GM21717 (cell line): ENCODE measurements at regions not wholly inside any gene's neighbourhood (a gene's known extent, or its start where the extent isn't known, plus 50 kb on each side); places are given as distances from the start of the nearest gene placed in this dataset.
A peak's percentile ranks its signal among the peaks of the same experiment; 100 is the strongest.

Source experiments
- ATAC-seq: cut with Tn5 transposase; IDR thresholded peaks from one replicate; pipeline ENCODE4 v1.9.1; 2021; ENCODE audit warnings: mild to moderate bottlenecking, moderate library complexity; ENCODE audit not compliant: unreplicated experiment

DNA sequence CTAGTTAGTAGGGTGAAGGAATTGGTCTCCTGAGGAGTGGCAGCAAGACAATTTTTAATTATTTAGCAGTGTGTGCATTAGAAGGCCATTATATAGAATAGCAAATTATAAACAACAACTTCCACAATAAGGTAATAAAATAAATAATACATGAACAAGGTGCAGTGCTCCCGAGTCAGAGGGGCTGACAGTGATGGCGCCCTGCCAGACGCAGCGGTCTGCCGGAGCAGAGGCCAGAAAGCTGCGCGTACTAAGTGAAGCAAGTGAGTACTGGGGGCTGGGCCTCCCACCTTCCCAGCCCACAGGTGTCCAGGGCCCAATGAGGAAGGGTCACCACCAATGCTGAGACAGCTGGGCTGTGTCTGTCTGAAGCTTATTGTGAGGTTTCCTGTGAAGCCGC, 72.0 kb upstream of the VRK1 start:
- ATAC-seq, result no peak

DNA sequence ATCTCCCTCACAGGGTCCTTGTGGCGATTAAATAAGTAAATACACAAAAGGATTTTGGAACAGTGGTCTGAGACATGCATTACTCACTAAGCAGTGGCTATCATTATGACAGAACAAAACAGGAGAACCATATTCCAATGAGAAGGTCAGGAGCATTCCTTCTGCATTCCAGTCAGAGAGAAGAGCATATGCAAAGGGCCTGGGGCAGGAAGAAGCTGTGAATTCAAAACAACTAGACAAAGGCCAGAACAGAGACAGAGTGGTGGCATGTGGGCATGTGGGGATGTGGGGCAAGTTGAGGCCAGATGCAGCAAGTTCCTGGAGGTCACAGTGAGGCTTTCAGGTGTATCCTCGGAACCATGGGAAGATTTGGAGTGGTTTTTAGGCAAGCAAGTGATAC, 70.1 kb upstream of the VRK1 start:
- no peak for ATAC-seq

DNA sequence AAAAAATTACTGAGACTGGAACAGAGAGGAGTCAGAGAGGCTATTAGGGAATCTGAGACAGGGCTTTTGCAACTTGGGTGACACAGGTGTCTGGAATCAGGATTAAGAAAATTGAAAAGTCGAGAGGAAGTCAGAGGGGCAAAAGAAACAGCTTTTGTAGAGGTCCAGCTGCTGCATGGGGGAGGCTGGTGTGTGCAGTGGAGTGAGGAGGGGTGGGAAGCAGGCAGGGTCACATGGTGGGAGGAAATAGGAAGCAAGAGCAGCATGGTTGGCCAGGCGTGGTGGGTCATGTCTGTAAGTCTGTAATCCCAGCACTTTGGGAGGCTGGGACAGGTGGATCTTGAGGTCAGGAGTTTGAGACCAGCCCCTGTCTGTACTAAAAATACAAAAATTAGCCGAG, 69.7 kb upstream of the VRK1 start:
- no peak for ATAC-seq

DNA sequence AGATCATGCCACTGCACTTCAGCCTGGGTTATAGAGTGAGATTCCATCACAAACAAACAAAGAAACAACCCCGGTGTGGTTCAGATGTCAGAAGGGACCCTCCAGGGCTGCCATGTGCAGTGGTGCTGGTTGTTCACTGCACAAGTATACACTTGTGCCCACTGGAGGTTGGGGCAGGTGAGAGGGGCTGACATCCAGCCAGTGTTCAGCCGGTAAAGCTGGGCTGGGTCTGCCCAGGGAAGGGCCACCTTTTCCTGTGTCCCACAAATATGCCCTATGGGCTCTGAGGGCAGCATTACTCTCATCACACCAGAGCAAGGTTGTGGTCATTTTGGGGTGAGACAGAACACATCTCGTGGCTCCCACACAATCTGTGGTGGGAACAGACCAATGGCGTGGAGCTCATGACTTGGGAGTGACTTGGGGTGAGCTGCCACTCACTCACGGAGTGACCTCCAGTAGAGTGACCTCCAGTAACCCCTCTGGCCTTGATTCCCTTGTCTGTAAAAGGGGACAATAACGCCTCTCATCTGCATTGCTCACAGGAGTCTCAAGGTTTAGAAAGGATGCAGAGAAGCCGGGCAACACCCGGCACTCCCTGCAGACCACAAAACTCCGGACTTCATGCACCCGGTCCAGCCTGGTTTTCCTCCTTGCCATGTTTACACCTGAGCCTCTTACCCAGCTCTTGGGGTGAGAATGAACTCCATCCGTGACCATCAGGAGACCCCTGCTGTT, 69.0 kb upstream of the VRK1 start:
- no peak for ATAC-seq

DNA sequence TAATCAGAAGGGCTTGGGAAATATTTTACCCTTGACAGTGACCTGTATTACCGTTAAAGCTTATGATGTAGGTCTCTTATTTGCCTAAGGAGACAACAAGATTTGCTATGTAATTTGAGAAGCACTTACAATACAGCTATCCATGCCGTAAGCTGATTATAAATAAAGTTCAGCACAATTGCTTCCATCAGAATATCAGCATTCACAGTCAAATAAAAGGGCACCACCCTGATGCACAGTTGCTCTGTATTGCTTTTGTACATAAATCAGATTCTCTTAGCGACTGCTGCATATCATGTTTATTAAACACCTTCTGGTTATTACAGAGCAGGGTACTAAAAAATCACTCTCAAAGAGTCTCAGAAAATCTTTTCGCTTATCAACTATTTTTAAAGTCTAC, 67.3 kb upstream of the VRK1 start:
- no peak for ATAC-seq

DNA sequence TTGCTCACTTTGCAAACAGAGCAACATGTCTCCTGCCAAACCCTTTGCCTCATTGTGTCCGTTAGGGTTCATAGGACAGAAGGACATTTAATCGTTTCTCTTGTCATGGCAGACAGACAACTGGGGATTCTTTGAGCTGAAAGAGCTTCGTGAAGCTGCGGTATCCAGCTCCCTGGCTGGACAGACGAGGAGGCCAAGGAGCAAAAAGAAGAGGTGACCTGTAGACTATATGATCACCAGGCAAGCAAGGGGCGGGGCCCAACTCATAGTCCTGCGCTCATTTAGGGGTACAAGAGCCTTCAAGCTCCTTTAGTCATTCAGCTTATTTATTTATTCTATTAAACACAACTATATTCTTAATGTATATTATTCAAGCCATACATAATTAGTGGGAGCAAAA, 66.8 kb upstream of the VRK1 start:
- ATAC-seq, result no peak

DNA sequence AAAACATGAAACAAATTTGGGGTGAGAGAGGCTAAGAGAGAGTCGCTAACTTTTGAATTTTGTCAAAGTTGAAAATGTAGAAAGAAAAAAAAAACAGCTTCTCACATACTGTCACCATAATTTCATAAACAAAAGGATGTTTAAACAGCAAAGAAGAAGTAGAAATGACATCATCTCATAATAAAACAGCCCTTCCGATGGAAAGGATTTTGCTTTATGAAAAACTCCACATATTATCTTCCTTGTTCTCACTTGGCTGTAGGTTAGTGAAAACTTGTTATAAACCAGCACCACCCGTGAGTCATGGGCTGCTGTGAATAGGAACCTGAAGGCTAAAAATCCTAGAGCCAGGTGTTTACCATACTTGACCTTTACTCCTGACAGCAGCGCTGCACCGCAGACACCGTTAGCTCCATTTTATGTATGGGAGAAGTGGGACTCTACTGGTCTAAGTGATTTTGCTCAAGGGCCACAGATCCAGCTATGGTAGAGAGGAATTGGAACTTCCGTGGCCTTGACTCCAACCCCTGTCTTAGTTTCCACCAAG, 63.0 kb upstream of the VRK1 start:
- no peak for ATAC-seq

DNA sequence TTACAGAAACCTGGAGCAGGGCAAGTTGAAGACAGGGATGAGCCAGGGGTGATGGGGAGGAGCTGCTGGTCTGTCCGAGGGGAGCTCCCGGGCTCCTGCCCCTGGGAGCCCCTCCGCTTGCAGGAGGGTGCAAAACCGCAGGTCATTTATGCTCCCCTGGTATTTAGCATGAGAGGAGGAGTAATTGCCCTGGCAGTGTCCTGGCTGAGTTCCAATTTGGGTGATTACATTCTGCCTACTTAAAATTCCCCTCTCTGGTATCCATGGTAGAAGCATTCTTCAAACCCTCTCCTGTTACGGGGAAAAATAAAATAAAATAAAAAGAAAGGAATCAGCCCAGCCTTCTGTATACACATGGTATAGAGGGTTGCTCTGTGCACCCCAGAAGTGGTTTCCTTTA, 61.7 kb upstream of the VRK1 start:
- no peak for ATAC-seq

DNA sequence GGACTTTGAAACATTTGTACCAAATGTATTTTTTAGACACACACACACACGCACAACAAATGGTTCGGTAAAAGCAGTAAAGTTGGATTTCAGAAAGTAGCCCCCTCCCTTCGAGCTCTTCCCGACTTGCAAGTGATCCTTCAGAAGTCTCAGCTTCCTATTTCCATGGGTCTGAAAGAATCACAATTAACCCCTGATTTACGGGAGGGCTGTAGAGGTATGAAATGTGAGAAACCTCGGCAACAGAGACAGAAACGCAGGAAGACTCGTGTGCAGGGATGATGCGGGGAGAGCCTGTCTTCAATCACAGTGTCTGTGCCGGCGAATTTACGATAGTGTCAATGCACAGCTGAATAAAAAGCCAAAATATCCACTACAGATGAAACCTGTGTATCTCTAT, 60.7 kb upstream of the VRK1 start:
- no peak for ATAC-seq

DNA sequence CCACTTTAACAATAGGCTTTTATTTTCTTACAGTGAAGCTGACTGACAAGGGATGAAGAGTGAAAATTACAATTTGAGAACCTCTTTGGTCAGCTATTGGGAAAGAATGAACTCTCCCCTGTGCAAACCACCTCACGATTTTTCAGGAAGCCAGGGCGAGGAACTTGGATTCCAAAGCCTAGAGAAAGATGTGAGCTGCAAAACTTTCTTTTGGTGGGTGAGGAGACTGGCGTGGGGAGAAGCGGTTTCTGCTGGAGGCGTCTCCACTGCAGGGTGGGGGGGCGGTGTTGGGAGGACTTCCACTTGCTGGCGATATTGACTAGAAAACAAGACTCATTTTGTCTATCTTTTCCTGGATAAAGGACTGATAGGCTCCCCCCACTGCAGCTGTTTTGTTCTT, 59.3 kb upstream of the VRK1 start:
- no peak for ATAC-seq

DNA sequence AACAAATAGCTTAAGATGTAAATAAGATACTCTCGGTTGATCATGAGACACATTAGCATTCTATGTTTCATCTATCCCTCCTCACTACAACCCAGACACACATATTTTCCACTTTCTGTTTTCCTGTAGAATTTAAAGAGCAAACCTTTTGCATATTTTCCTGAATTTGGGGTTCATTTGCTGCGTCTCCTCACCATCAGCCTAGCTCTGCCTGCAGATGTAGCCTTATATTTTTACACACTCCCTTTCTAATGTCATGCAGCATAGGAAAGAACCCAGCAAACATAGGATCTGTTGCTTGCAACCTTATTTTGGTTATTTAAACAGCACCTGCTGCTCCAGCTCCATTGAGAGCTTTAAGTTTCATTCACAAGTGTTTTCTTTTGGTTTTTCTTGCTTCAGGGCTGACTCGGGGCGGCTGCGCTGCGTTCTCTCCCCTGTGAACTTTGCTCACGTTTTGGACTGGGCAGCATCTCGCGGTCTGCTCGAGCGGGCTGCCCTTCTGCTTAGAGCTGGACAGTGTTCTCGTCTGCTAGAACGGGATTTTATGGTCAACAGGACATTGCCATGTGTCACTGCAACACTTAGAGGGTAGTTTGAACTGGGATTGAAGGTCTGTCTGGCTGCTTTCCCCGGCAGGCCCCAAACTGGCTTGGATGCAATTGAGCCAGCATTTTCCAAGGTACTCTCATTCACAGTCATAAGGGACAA, 57.8 kb upstream of the VRK1 start:
- ATAC-seq, result no peak

DNA sequence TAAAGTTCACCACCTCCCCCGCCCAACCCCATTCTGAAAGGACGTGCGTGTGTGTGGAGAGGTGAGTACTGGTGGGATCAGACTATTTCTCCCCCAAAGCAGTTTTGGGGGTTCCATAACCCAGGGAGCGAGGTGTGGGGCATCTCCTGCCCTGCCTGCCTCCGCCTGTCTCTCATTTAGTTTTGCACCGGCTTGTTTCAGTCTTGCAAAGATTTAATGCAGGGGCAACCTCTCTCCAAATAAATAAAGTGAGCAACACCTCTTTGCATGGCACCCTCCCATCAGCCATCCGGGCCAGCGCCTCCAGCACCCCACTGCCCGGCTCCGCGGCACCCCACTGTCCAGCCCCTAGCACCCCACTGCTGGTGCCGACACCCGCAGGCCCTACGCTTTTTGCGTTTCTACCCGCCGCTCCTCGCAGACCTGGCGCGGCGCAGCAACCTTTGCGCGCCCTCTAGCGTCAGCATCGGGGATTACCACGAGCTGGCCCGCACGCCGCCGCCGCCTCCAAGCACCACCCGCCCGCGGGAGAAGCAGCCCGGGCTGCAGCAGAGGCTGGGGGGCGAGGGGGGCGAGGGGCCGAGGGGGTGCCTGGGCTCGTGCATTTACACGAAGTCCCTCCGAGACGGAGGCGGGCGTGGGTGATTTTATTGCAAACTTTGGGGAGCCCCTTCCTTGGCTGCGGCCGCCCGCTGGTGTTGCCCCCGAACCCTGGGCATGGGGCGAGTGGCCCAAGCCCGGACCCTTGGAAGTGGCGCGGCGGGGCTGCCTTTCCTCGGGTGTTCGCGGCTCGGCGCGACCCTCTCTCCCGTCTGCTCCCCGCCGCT, 55.8 kb upstream of the VRK1 start:
- peak; percentile 70 for ATAC-seq

DNA sequence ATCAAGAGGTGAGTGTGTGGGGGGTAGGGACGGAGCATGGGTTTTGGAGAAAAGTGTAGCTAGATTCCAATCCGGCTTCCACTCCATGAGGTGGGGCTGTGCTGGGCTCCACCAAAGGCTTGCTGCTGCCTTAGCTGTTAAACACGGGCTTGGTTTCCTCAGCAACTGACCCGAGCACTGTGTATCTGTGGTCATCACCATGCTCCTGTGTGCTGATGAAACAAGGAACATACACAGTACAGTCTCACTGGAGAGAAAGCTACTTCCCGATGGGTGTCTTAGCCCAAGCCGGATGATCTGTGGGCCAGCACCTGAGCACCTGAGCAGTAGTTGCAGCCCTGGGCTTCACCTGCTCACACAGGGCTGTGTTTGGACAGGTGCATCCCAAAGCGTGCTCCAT, 52.9 kb upstream of the VRK1 start:
- ATAC-seq, result no peak

DNA sequence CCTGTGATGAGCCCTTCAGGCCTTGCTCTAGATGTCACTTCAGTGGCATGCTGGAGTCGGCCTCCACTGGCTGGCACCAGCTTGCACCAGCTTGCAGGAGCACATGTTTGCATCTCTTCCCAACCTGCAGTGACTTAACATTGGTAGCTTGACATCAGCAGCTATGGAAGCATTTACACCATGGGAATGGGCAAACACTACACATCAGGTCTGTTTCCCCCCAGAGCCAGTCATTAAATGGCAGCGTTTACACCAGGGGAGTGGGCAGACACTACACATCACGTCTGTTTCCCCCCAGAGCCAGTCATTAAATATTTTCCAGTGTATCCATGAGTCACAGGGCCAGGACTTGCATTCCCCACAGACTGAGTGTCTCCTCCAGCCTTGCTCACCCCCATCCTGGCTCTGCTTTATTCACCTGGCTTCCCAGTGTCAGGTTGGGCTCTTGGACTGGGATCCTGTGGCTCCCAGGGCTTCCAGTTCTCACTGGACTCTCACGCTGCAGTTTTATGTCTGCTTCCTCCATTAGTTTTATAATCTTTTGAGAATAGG, 51.6 kb upstream of the VRK1 start:
- ATAC-seq, result no peak

DNA sequence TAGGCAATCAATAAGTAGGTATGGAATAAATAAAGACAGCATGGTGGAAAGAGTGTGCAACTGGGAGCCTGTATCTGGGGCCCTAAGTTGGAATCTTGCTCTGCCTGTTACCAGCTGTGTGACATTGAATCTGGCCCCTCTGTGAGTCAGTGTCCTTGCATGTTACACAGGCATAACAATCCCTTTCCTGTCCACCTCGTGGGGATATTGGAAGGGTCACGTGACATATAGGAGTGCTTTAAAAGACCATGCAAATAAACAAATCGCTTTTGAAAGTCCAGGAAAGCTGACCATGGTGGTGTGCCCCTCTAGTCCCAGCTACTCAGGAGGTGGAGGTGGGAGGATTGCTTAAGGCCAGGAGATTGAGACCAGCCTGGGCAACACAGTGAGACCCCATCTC, 51.1 kb upstream of the VRK1 start:
- ATAC-seq, result no peak

DNA sequence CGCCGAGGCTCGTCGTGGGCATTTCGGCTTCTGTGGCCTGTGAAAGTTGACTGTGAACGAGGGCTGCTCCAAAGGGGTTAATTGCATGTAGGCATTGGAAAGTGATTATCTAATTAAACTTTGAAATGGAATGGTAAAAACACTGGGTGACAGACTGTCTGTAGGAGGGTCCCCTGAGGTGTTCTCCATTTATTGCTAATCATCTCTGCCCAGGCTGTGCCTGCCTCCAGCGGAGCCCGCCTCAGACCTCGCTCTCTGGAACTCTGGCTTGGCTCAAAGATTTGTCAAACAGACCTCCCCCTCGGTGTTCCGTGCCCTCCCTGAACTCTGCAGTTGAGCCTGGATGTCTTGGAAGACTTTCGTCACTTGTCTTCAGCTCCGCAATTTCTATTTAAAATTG, 50.2 kb upstream of the VRK1 start:
- no peak for ATAC-seq
